DND-41 (cell line): ENCODE measurements at regions not wholly inside any gene's neighbourhood (a gene's known extent, or its start where the extent isn't known, plus 50 kb on each side); places are given as distances from the start of the nearest gene placed in this dataset.

Experiments used
- CTCF ChIP-seq: IDR thresholded peaks from 2 replicates; pipeline ENCODE4 v1.5.1; 2012; ENCODE audit warnings: borderline replicate concordance, low read length, moderate library complexity, mild to moderate bottlenecking; ENCODE audit not compliant: poor library complexity, severe bottlenecking; ENCODE audit errors: extremely low read depth
- EZH2 ChIP-seq: IDR thresholded peaks from 3 replicates; pipeline ENCODE4 v1.6.1; 2012; ENCODE audit warnings: borderline replicate concordance, low read depth, mild to moderate bottlenecking, moderate library complexity, low read length, inconsistent platforms; ENCODE audit not compliant: severe bottlenecking

GRCh38 chr20:62564456-62565245 lies 77.7 kb upstream of the SLCO4A1 start:
- TF ChIP-seq CTCF, result no peak
- TF ChIP-seq EZH2, result no peak
